Neural cell (in vitro differentiated cells): ENCODE measurements at regions not wholly inside any gene's neighbourhood (a gene's known extent, or its start where the extent isn't known, plus 50 kb on each side); places are given as distances from the start of the nearest gene placed in this dataset.
"Not testable (repeated sequence)": the region's sequence is repeated elsewhere in the genome, so short reads cannot be mapped to it uniquely, and the experiment has no call there.

Source experiments
- MXI1 ChIP-seq: fragments of 450-650 bp; conservative IDR thresholded peaks from 2 replicates; pipeline ENCODE4 v1.6.1; 2014; ENCODE audit warnings: antibody characterized with exemption, mild to moderate bottlenecking; ENCODE audit not compliant: poor library complexity, severe bottlenecking
- TF ChIP-seq, protein P1 (sequence below): fragments of 450-650 bp; IDR thresholded peaks from 2 replicates; pipeline ENCODE4 v1.5.1; 2014; ENCODE audit warnings: antibody characterized with exemption, mild to moderate bottlenecking, moderate library complexity; ENCODE audit not compliant: poor library complexity, severe bottlenecking

DNA sequence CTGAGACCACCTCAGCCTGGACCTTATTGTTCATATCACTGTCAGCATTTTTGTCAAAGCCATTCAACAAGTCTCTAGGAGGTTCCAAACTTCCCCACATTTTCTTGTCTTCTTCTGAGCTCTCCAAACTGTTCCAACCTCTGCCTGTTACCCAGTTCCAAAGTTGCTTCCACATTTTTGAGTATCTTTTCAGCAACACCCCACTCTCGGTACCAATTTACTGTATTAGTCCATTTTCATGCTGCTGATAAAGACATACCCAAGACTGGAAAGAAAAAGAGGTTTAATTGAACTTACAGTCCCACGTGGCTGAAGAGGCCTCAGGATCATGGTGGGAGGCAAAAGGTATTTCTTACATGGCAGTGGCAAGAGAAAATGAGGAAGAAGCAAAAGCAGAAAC lies 111.5 kb upstream of the MDM1 start:
- TF ChIP-seq, protein P1, sequence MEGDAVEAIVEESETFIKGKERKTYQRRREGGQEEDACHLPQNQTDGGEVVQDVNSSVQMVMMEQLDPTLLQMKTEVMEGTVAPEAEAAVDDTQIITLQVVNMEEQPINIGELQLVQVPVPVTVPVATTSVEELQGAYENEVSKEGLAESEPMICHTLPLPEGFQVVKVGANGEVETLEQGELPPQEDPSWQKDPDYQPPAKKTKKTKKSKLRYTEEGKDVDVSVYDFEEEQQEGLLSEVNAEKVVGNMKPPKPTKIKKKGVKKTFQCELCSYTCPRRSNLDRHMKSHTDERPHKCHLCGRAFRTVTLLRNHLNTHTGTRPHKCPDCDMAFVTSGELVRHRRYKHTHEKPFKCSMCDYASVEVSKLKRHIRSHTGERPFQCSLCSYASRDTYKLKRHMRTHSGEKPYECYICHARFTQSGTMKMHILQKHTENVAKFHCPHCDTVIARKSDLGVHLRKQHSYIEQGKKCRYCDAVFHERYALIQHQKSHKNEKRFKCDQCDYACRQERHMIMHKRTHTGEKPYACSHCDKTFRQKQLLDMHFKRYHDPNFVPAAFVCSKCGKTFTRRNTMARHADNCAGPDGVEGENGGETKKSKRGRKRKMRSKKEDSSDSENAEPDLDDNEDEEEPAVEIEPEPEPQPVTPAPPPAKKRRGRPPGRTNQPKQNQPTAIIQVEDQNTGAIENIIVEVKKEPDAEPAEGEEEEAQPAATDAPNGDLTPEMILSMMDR: not testable (repeated sequence)
- not testable (repeated sequence) for TF ChIP-seq MXI1
